UCSD-AML1 (cell line): ENCODE measurements at regions not wholly inside any gene's neighbourhood (a gene's known extent, or its start where the extent isn't known, plus 50 kb on each side); places are given as distances from the start of the nearest gene placed in this dataset.

ENCODE experiments used
- DNase-seq: peaks from one replicate; lab custom pipeline; 2025; ENCODE audit not compliant: unreplicated experiment; lab: John Stamatoyannopoulos, UW

GRCh38 chr3:59698091-59698490 is 648.3 kb upstream of the CFAP20DC start:
- DNase-seq: no peak

- DNase-seq: no peak
Measured at GRCh38 chr3:59696783-59697182, 647.0 kb upstream of the CFAP20DC start.

GRCh38 chr3:59695860-59696259 is 646.0 kb upstream of the CFAP20DC start:
- no peak for DNase-seq

GRCh38 chr3:59692117-59692516 is 642.3 kb upstream of the CFAP20DC start:
- DNase-seq: no peak

GRCh38 chr3:59690886-59691285 is 641.1 kb upstream of the CFAP20DC start:
- DNase-seq: no peak

- DNase-seq: no peak
Measured at GRCh38 chr3:59688636-59689035, 638.8 kb upstream of the CFAP20DC start.

- DNase-seq: no peak
Measured at GRCh38 chr3:59685432-59685831, 635.6 kb upstream of the CFAP20DC start.

GRCh38 chr3:59684766-59685165 is 634.9 kb upstream of the CFAP20DC start:
- DNase-seq: no peak

GRCh38 chr3:59680919-59681318 is 631.1 kb upstream of the CFAP20DC start:
- no peak for DNase-seq

- no peak for DNase-seq
Measured at GRCh38 chr3:59677747-59678702, 628.2 kb upstream of the CFAP20DC start.

- no peak for DNase-seq
Measured at GRCh38 chr3:59675495-59675894, 625.7 kb upstream of the CFAP20DC start.

- DNase-seq: no peak
Measured at GRCh38 chr3:59663076-59663850, 613.4 kb upstream of the CFAP20DC start.

- no peak for DNase-seq
Measured at GRCh38 chr3:59660852-59661625, 611.2 kb upstream of the CFAP20DC start.

GRCh38 chr3:59660376-59660775 is 610.6 kb upstream of the CFAP20DC start:
- no peak for DNase-seq

- DNase-seq: no peak
Measured at GRCh38 chr3:59659755-59660154, 609.9 kb upstream of the CFAP20DC start.

GRCh38 chr3:59658866-59659265 is 609.0 kb upstream of the CFAP20DC start:
- no peak for DNase-seq

GRCh38 chr3:59658274-59658673 is 608.4 kb upstream of the CFAP20DC start:
- no peak for DNase-seq

- no peak for DNase-seq
Measured at GRCh38 chr3:59655418-59656015, 605.7 kb upstream of the CFAP20DC start.

GRCh38 chr3:59654480-59655417 is 604.9 kb upstream of the CFAP20DC start:
- no peak for DNase-seq

GRCh38 chr3:59654123-59654479 is 604.3 kb upstream of the CFAP20DC start:
- DNase-seq: no peak
